ENCODE measurements at regions not wholly inside any gene's neighbourhood (a gene's known extent, or its start where the extent isn't known, plus 50 kb on each side); places are given as distances from the start of the nearest gene placed in this dataset.
"Not testable (repeated sequence)": the region's sequence is repeated elsewhere in the genome, so short reads cannot be mapped to it uniquely, and the experiment has no call there.

DNA sequence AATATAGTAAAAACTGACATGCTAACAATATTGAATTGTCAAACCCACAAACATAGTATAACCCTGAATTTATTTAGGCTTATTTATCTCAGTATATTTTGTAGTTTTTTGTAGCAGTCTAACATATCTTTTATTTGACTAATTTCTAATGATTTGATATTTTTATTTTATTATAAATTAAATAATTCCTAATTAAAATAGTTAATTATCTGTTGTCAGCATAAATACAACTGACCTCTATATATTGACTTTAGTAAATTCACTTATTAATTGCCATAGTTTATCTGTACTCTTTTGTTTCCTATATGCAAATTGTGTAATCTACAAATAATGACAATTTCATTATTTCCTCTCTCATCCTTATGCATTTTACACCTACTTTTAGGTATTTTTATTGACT, 215.1 kb upstream of the KIF2A start:
- no peaks in the 10 kb centered on the region for H3K9me3 ChIP-seq (ENCODE audit: insufficient read depth, low read length)
- no peak for DNase-seq (ENCODE audit: low read depth, low spot score)
- no peak overlapping the region for H3K4me3 ChIP-seq (ENCODE audit: insufficient read length, low read depth)
- no peaks in the 10 kb centered on the region for H3K36me3 ChIP-seq (ENCODE audit: insufficient read depth, insufficient read length, low read length)
- H3K9ac ChIP-seq (ENCODE audit: insufficient read length, low read depth), result no peak overlapping the region
- TF ChIP-seq YY1 (IDR thresholded peaks at IDR 0.05; ENCODE audit: insufficient read depth, insufficient read length) (no peak), SUZ12 (IDR thresholded peaks at IDR 0.05; ENCODE audit: extremely low read depth, insufficient read depth, insufficient read length) (no peak), ZNF274 (IDR thresholded peaks at IDR 0.05; ENCODE audit: low read depth, low read length) (no peak)
- H3K4me1 ChIP-seq (ENCODE audit: insufficient read depth, insufficient read length), result no peaks in the 10 kb centered on the region
- H3K27me3 ChIP-seq (ENCODE audit: insufficient read depth, insufficient read length), result no peaks in the 10 kb centered on the region

DNA sequence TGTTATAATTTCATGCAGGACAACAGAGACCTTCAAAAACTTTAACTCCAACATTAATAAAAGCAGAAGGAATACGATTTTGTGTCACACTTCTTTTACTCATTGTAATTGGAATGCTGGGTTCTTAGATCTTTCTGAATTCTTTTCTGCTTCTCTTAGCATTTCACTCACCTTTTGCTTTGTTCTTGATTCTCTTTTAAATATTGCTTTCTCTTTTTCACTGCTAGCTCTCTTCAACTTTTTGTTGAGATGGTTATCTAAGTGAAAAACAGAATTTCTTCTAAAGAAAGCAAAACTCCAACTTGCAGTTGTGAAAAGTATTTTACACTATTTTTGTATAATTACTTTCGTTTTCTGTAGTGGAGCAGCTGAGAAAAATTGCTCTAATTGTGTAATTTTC, 212.6 kb upstream of the KIF2A start:
- no peak for DNase-seq (ENCODE audit: low read depth, low spot score)
- no peaks in the 10 kb centered on the region for H3K4me1 ChIP-seq (ENCODE audit: insufficient read depth, insufficient read length)
- H3K36me3 ChIP-seq (ENCODE audit: insufficient read depth, insufficient read length, low read length), result no peaks in the 10 kb centered on the region
- TF ChIP-seq SUZ12 (IDR thresholded peaks at IDR 0.05; ENCODE audit: extremely low read depth, insufficient read depth, insufficient read length) (no peak), ZNF274 (IDR thresholded peaks at IDR 0.05; ENCODE audit: low read depth, low read length) (no peak), YY1 (IDR thresholded peaks at IDR 0.05; ENCODE audit: insufficient read depth, insufficient read length) (no peak)
- H3K4me3 ChIP-seq (ENCODE audit: insufficient read length, low read depth), result no peak overlapping the region
- no peaks in the 10 kb centered on the region for H3K27me3 ChIP-seq (ENCODE audit: insufficient read depth, insufficient read length)
- H3K9me3 ChIP-seq (ENCODE audit: insufficient read depth, low read length), result no peaks in the 10 kb centered on the region
- no peak overlapping the region for H3K9ac ChIP-seq (ENCODE audit: insufficient read length, low read depth)

- Histone ChIP-seq H3K9ac (ENCODE audit: insufficient read length, low read depth) (no peak overlapping the region), H3K27me3 (ENCODE audit: insufficient read depth, insufficient read length) (no peaks in the 10 kb centered on the region), H3K4me3 (ENCODE audit: insufficient read length, low read depth) (no peak overlapping the region), H3K9me3 (ENCODE audit: insufficient read depth, low read length) (no peaks in the 10 kb centered on the region), H3K4me1 (ENCODE audit: insufficient read depth, insufficient read length) (no peaks in the 10 kb centered on the region), H3K36me3 (ENCODE audit: insufficient read depth, insufficient read length, low read length) (no peaks in the 10 kb centered on the region)
- DNase-seq (ENCODE audit: low read depth, low spot score), result no peak
- no peak for TF ChIP-seq SUZ12 (IDR thresholded peaks at IDR 0.05; ENCODE audit: extremely low read depth, insufficient read depth, insufficient read length)
- TF ChIP-seq ZNF274 (IDR thresholded peaks at IDR 0.05; ENCODE audit: low read depth, low read length), result no peak
- no peak for TF ChIP-seq YY1 (IDR thresholded peaks at IDR 0.05; ENCODE audit: insufficient read depth, insufficient read length)
These were observed 212.0 kb upstream of the KIF2A start for GRCh38 chr5:62093976-62094375.

GRCh38 chr5:62097361-62097760, 208.6 kb upstream of the KIF2A start:
- no peaks in the 10 kb centered on the region for H3K27me3 ChIP-seq (ENCODE audit: insufficient read depth, insufficient read length)
- no peak overlapping the region for H3K9ac ChIP-seq (ENCODE audit: insufficient read length, low read depth)
- no peaks in the 10 kb centered on the region for H3K4me1 ChIP-seq (ENCODE audit: insufficient read depth, insufficient read length)
- TF ChIP-seq YY1 (IDR thresholded peaks at IDR 0.05; ENCODE audit: insufficient read depth, insufficient read length) (no peak), ZNF274 (IDR thresholded peaks at IDR 0.05; ENCODE audit: low read depth, low read length) (no peak), SUZ12 (IDR thresholded peaks at IDR 0.05; ENCODE audit: extremely low read depth, insufficient read depth, insufficient read length) (no peak)
- no peaks in the 10 kb centered on the region for H3K9me3 ChIP-seq (ENCODE audit: insufficient read depth, low read length)
- no peak for DNase-seq (ENCODE audit: low read depth, low spot score)
- no peak overlapping the region for H3K4me3 ChIP-seq (ENCODE audit: insufficient read length, low read depth)
- no peaks in the 10 kb centered on the region for H3K36me3 ChIP-seq (ENCODE audit: insufficient read depth, insufficient read length, low read length)

DNA sequence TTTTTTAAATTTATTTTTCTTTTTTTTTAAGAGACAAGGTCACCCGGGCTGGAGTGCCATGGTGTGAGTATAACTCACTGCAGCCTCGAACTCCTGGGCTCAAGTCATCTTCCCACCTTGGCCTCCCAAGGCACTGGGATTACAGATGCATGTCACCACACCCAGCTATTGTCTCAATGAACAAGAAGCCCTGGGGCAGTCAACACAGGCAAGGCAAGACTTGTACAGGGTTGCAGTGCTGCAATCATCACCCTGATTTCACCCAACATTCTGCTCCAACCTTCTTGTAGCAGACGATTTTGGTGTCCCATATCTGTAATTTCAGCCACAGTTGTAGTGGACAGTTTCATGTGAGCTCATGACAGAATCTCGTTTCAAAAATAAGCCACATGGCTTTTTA, 205.8 kb upstream of the KIF2A start:
- no peak for DNase-seq (ENCODE audit: low read depth, low spot score)
- Histone ChIP-seq H3K27me3 (ENCODE audit: insufficient read depth, insufficient read length) (no peaks in the 10 kb centered on the region), H3K4me3 (ENCODE audit: insufficient read length, low read depth) (no peak overlapping the region), H3K36me3 (ENCODE audit: insufficient read depth, insufficient read length, low read length) (no peaks in the 10 kb centered on the region), H3K9me3 (ENCODE audit: insufficient read depth, low read length) (no peaks in the 10 kb centered on the region), H3K9ac (ENCODE audit: insufficient read length, low read depth) (no peak overlapping the region), H3K4me1 (ENCODE audit: insufficient read depth, insufficient read length) (no peaks in the 10 kb centered on the region)
- TF ChIP-seq SUZ12 (IDR thresholded peaks at IDR 0.05; ENCODE audit: extremely low read depth, insufficient read depth, insufficient read length) (no peak), YY1 (IDR thresholded peaks at IDR 0.05; ENCODE audit: insufficient read depth, insufficient read length) (no peak)

- H3K9me3 ChIP-seq (ENCODE audit: insufficient read depth, low read length); H3K4me3 ChIP-seq (ENCODE audit: insufficient read length, low read depth); H3K4me1 ChIP-seq (ENCODE audit: insufficient read depth, insufficient read length); H3K27me3 ChIP-seq (ENCODE audit: insufficient read depth, insufficient read length); H3K9ac ChIP-seq (ENCODE audit: insufficient read length, low read depth); DNase-seq (ENCODE audit: low read depth, low spot score); H3K36me3 ChIP-seq (ENCODE audit: insufficient read depth, insufficient read length, low read length): not testable (repeated sequence)
These were observed 202.1 kb upstream of the KIF2A start for GRCh38 chr5:62103863-62104262.

GRCh38 chr5:62111428-62111827, 194.6 kb upstream of the KIF2A start:
- Histone ChIP-seq H3K4me1 (ENCODE audit: insufficient read depth, insufficient read length) (no peaks in the 10 kb centered on the region), H3K27me3 (ENCODE audit: insufficient read depth, insufficient read length) (no peaks in the 10 kb centered on the region), H3K36me3 (ENCODE audit: insufficient read depth, insufficient read length, low read length) (no peaks in the 10 kb centered on the region), H3K9me3 (ENCODE audit: insufficient read depth, low read length) (no peaks in the 10 kb centered on the region), H3K4me3 (ENCODE audit: insufficient read length, low read depth) (no peak overlapping the region), H3K9ac (ENCODE audit: insufficient read length, low read depth) (no peak overlapping the region)
- TF ChIP-seq YY1 (IDR thresholded peaks at IDR 0.05; ENCODE audit: insufficient read depth, insufficient read length) (no peak), SUZ12 (IDR thresholded peaks at IDR 0.05; ENCODE audit: extremely low read depth, insufficient read depth, insufficient read length) (no peak), ZNF274 (IDR thresholded peaks at IDR 0.05; ENCODE audit: low read depth, low read length) (no peak)
- DNase-seq (ENCODE audit: low read depth, low spot score), result no peak

DNA sequence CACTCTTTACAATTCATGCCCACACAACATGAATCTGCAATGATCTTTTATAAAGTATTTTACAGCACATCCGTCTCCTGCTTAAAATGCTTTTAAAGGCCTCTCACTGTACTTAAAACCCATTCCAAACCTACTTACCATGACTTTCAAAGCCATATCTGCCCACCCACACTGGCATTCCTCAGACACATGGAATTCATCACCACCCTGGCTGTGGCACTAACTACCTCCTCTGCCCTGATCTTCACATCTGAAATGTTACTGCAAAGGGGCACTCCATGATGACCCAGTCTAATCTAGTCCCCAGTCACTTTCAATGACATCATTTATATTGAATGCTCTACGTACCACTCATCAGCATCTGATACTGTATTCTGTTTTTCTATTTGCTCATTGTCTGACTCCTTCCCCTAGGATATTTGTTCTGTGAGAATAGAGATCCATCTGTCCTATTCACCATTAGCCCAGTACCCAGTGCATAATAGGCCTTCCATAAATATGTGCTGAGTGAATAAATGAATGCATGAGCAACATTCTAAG, 193.2 kb upstream of the KIF2A start:
- Histone ChIP-seq H3K27me3 (ENCODE audit: insufficient read depth, insufficient read length) (no peaks in the 10 kb centered on the region), H3K4me1 (ENCODE audit: insufficient read depth, insufficient read length) (no peaks in the 10 kb centered on the region), H3K9ac (ENCODE audit: insufficient read length, low read depth) (no peak overlapping the region), H3K36me3 (ENCODE audit: insufficient read depth, insufficient read length, low read length) (no peaks in the 10 kb centered on the region), H3K9me3 (ENCODE audit: insufficient read depth, low read length) (no peaks in the 10 kb centered on the region), H3K4me3 (ENCODE audit: insufficient read length, low read depth) (no peak overlapping the region)
- DNase-seq (ENCODE audit: low read depth, low spot score), result no peak
- TF ChIP-seq SUZ12 (IDR thresholded peaks at IDR 0.05; ENCODE audit: extremely low read depth, insufficient read depth, insufficient read length), result no peak
- no peak for TF ChIP-seq ZNF274 (IDR thresholded peaks at IDR 0.05; ENCODE audit: low read depth, low read length)
- no peak for TF ChIP-seq YY1 (IDR thresholded peaks at IDR 0.05; ENCODE audit: insufficient read depth, insufficient read length)

Measured in NT2/D1 (cell line).